Lower lobe of right lung (tissue), 2 donors: ENCODE measurements at regions not wholly inside any gene's neighbourhood (a gene's known extent, or its start where the extent isn't known, plus 50 kb on each side); places are given as distances from the start of the nearest gene placed in this dataset.

Experiments
- ATAC-seq, 2 donors: fragments of 200-7000 bp; cut with Tn5 transposase; one replicate each; pipeline ENCODE4 v1.9.1; 2020 to 2022; ENCODE audit warnings: mild to moderate bottlenecking in 2 of 2, moderate library complexity in 2 of 2
- DNase-seq: peaks from one replicate; pipeline ENCODE4 v3.0.0-alpha.2; 2020
- H3K27ac ChIP-seq: fragments of 200-600 bp; one replicate; pipeline ENCODE4 v1.8.0; 2022
- H3K27me3 ChIP-seq: fragments of 200-600 bp; one replicate; pipeline ENCODE4 v1.8.0; 2022; ENCODE audit warnings: low read depth
- H3K36me3 ChIP-seq: fragments of 200-600 bp; one replicate; pipeline ENCODE4 v1.8.0; 2022; ENCODE audit warnings: mild to moderate bottlenecking
- H3K4me1 ChIP-seq: fragments of 200-600 bp; one replicate; pipeline ENCODE4 v1.8.0; 2022
- H3K4me3 ChIP-seq: fragments of 200-600 bp; one replicate; pipeline ENCODE4 v1.8.0; 2022; ENCODE audit warnings: mild to moderate bottlenecking
- H3K9me3 ChIP-seq: fragments of 200-600 bp; one replicate; pipeline ENCODE4 v1.8.0; 2022
- intact Hi-C: fragments of 100-400 bp; cut with DNase I; formaldehyde crosslinking; loops from one replicate; pipeline ENCODE4 v1.11.0; 2022
- TF ChIP-seq, protein P1 (sequence below): fragments of 200-600 bp; IDR thresholded peaks from one replicate; pipeline ENCODE4 v1.8.0; 2022; ENCODE audit warnings: antibody characterized with exemption, mild to moderate bottlenecking
- donor health status: DM: no; HTN: yes; CAD: no; lungs with severe emphysema.

DNA sequence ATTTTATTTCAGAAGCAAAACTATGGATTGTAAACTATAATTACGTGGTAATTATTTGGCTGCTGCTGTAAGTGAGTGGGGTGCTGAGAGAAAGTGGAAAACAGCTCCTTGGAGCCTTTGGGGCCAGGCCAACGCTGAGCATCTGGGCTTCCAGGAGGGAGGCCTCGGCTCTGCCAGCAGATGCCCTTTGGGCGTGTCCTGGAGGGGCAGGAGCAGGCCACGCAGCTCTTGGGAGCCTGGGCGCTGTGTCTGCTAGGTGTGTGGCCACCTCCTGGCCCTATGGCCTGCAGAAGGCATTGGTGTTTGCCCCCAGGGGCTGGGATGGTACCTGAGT, 423.3 kb downstream of the GLRX3 start:
- Histone ChIP-seq H3K27me3 (no peaks in the 10 kb centered on the region), H3K36me3 (no peaks in the 10 kb centered on the region), H3K27ac (no peak overlapping the region), H3K4me1 (no peaks in the 10 kb centered on the region), H3K9me3 (no peaks in the 10 kb centered on the region), H3K4me3 (no peak overlapping the region)
- intact Hi-C loops, result no loop called here
- TF ChIP-seq, protein P1, sequence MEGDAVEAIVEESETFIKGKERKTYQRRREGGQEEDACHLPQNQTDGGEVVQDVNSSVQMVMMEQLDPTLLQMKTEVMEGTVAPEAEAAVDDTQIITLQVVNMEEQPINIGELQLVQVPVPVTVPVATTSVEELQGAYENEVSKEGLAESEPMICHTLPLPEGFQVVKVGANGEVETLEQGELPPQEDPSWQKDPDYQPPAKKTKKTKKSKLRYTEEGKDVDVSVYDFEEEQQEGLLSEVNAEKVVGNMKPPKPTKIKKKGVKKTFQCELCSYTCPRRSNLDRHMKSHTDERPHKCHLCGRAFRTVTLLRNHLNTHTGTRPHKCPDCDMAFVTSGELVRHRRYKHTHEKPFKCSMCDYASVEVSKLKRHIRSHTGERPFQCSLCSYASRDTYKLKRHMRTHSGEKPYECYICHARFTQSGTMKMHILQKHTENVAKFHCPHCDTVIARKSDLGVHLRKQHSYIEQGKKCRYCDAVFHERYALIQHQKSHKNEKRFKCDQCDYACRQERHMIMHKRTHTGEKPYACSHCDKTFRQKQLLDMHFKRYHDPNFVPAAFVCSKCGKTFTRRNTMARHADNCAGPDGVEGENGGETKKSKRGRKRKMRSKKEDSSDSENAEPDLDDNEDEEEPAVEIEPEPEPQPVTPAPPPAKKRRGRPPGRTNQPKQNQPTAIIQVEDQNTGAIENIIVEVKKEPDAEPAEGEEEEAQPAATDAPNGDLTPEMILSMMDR, result no peak
- DNase-seq, result no peak
- ATAC-seq, result no peak

DNA sequence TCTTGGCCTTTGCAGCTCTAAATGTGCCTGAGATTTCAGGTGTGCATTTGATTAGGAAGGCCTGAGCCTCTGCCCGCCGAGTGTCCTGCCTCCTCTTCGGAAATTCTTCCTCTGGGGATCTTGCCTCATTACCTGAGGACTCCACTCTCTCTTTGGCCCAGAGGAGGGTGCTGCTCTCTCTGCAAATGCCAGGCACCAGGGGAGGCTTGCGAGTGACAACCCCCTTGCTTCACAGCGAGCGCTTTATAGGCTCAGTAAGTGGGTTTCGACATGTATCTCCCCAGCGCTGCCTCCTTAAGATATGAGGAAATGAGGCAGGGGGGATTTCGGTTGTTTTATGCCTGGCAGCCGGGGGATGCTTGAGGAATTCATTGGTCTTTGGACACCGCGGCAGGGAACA, 423.9 kb downstream of the GLRX3 start:
- Histone ChIP-seq H3K27me3 (no peaks in the 10 kb centered on the region), H3K27ac (no peak overlapping the region), H3K9me3 (no peaks in the 10 kb centered on the region), H3K4me3 (no peak overlapping the region), H3K4me1 (no peaks in the 10 kb centered on the region), H3K36me3 (no peaks in the 10 kb centered on the region)
- ATAC-seq (no peak), DNase-seq (no peak)
- TF ChIP-seq, protein P1, result no peak
- intact Hi-C loops, result no loop called here

GRCh38 chr10:130560573-130560972, 424.4 kb downstream of the GLRX3 start:
- no peak for ATAC-seq
- no peak overlapping the region for H3K4me3 ChIP-seq
- H3K4me1 ChIP-seq, result no peaks in the 10 kb centered on the region
- DNase-seq, result no peak
- TF ChIP-seq, protein P1, result no peak
- no peaks in the 10 kb centered on the region for H3K9me3 ChIP-seq
- no peaks in the 10 kb centered on the region for H3K27me3 ChIP-seq
- intact Hi-C loops, result no loop called here
- H3K36me3 ChIP-seq, result no peaks in the 10 kb centered on the region
- no peak overlapping the region for H3K27ac ChIP-seq

DNA sequence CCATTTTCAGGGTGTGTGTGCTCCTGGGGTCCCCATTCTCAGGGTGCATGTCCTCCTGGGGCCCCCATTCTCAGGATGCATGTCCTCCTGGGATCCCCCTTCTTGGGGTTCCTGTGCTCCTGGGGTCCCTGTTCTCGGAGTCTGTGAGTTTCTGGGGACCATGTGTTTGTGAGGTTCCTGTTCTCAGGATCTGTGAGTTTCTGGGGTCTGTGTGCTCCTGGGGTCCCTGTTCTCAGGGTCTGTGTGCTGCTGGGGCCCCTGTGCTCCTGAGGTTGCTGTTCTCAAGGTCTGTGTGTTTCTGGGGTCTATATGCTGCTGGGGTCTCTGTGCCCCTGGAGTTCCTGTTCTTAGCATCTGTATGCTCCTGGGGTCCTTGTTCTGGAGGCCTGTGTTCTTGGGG, 425.5 kb downstream of the GLRX3 start:
- intact Hi-C loops, result no loop called here
- H3K27me3 ChIP-seq, result no peaks in the 10 kb centered on the region
- H3K36me3 ChIP-seq, result no peaks in the 10 kb centered on the region
- no peak for ATAC-seq
- TF ChIP-seq, protein P1, result no peak
- H3K9me3 ChIP-seq, result no peaks in the 10 kb centered on the region
- H3K4me1 ChIP-seq, result no peaks in the 10 kb centered on the region
- H3K4me3 ChIP-seq, result no peak overlapping the region
- H3K27ac ChIP-seq, result no peak overlapping the region
- DNase-seq, result no peak

DNA sequence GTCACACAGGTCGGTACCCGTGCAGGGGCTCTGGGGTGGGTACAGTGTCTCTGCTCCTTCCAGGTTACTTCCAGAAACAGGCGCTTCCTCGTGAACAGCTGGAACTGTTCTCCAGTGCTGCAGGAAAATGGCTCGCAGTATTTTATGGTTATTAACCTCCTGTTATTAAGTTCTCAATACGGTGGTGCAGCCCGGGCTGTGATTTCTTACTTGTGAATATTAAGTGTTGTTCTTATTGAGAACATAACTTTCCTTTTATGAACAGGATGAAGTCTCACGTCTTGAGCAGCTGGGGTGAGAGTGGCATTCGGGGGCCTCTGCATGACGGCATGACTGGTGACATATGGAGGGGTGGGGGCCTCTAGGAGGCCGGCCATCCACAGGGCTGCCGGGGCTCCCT, 430.8 kb downstream of the GLRX3 start:
- DNase-seq (no peak), ATAC-seq (peak in 1 of 2 donors; percentile 8)
- Histone ChIP-seq H3K27ac (no peak overlapping the region), H3K27me3 (no peaks in the 10 kb centered on the region), H3K4me3 (no peak overlapping the region), H3K9me3 (no peaks in the 10 kb centered on the region), H3K36me3 (no peaks in the 10 kb centered on the region), H3K4me1 (no peaks in the 10 kb centered on the region)
- intact Hi-C loops, result no loop called here
- TF ChIP-seq, protein P1, result no peak

DNA sequence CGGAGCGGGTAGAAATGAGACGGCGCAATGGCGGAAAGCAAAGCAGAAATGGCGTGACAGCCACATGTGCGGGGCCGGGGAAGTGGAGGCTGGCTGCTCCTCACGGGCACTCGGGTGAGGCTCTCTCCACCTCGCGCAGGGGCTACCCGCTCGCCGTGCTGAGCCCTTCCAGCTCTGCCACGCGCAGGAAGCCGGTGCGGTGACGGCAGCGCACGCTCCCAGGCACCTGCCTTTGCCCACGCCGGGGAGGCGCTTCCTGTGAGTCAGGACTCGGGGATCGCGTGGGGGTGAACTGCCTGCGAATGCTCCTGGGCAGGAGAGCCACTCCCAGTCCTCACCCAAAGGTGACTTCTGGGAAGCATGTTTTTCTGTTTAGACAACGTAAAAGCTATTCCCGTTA, 431.2 kb downstream of the GLRX3 start:
- ATAC-seq (peak in 1 of 2 donors; percentile 18), DNase-seq (no peak)
- Histone ChIP-seq H3K36me3 (no peaks in the 10 kb centered on the region), H3K9me3 (no peaks in the 10 kb centered on the region), H3K4me3 (no peak overlapping the region), H3K27ac (no peak overlapping the region), H3K4me1 (no peaks in the 10 kb centered on the region), H3K27me3 (no peaks in the 10 kb centered on the region)
- TF ChIP-seq, protein P1, result no peak
- intact Hi-C loops, result no loop called here
